ENCODE measurements at regions not wholly inside any gene's neighbourhood (a gene's known extent, or its start where the extent isn't known, plus 50 kb on each side); places are given as distances from the start of the nearest gene placed in this dataset.

- no peak for DNase-seq
Measured at GRCh38 chr2:193581807-193582206, 1387.1 kb upstream of the TMEFF2 start.

- DNase-seq = no peak
Measured at GRCh38 chr2:193580176-193580950, 1385.6 kb upstream of the TMEFF2 start.

- no peak for DNase-seq
Measured at GRCh38 chr2:193566886-193567285, 1372.2 kb upstream of the TMEFF2 start.

- DNase-seq = no peak
Measured at GRCh38 chr2:193566276-193566675, 1371.5 kb upstream of the TMEFF2 start.

- no peak for DNase-seq
Measured at GRCh38 chr2:193562031-193562430, 1367.3 kb upstream of the TMEFF2 start.

GRCh38 chr2:193561054-193561453, 1366.3 kb upstream of the TMEFF2 start:
- DNase-seq = no peak

- DNase-seq = no peak
Measured at GRCh38 chr2:193556766-193557470, 1362.2 kb upstream of the TMEFF2 start.

- no peak for DNase-seq
Measured at GRCh38 chr2:193549661-193550060, 1354.9 kb upstream of the TMEFF2 start.

GRCh38 chr2:193542762-193543161, 1348.0 kb upstream of the TMEFF2 start:
- DNase-seq = no peak

- no peak for DNase-seq
Measured at GRCh38 chr2:193539188-193539587, 1344.5 kb upstream of the TMEFF2 start.

GRCh38 chr2:193538061-193538460, 1343.3 kb upstream of the TMEFF2 start:
- DNase-seq = no peak

GRCh38 chr2:193537531-193537930, 1342.8 kb upstream of the TMEFF2 start:
- DNase-seq = no peak

- DNase-seq = no peak
Measured at GRCh38 chr2:193528458-193528857, 1333.7 kb upstream of the TMEFF2 start.

GRCh38 chr2:193527146-193527545, 1332.4 kb upstream of the TMEFF2 start:
- no peak for DNase-seq

GRCh38 chr2:193523662-193524061, 1328.9 kb upstream of the TMEFF2 start:
- DNase-seq = no peak

GRCh38 chr2:193521523-193521922, 1326.8 kb upstream of the TMEFF2 start:
- no peak for DNase-seq

- no peak for DNase-seq
Measured at GRCh38 chr2:193520709-193521458, 1326.2 kb upstream of the TMEFF2 start.

- no peak for DNase-seq
Measured at GRCh38 chr2:193518041-193518817, 1323.5 kb upstream of the TMEFF2 start.

- DNase-seq = no peak
Measured at GRCh38 chr2:193517615-193518014, 1322.9 kb upstream of the TMEFF2 start.

GRCh38 chr2:193506035-193506434, 1311.3 kb upstream of the TMEFF2 start:
- no peak for DNase-seq

- no peak for DNase-seq
Measured at GRCh38 chr2:193505620-193506019, 1310.9 kb upstream of the TMEFF2 start.

- no peak for DNase-seq
Measured at GRCh38 chr2:193502363-193503035, 1307.8 kb upstream of the TMEFF2 start.

All from activated naive CD4-positive, alpha-beta T cell treated with Interleukin-2 at 50 U/mL for 16 hours (primary cell).